Endothelial cell of umbilical vein (primary cell): ENCODE measurements at regions not wholly inside any gene's neighbourhood (a gene's known extent, or its start where the extent isn't known, plus 50 kb on each side); places are given as distances from the start of the nearest gene placed in this dataset.

ENCODE experiments used
- BruUV-seq: library from RNA; stranded (reverse); fragments of 400-500 nt; replicated peaks from 2 replicates; lab custom pipeline; 2021; lab: Mats Ljungman, UMichigan
- CTCF ChIA-PET: fragments of 300-600, 350-600 bp; sonication (Branson Sonifier 250); formaldehyde crosslinking; loops from one replicate; lab custom pipeline; 2021; ENCODE audit warnings: antibody characterized with exemption, inconsistent platforms; lab: Charles Lee
- POLR2A ChIA-PET: fragments of 300-600, 350-600 bp; sonication (Branson Sonifier 250); formaldehyde crosslinking; loops from one replicate; lab custom pipeline; 2021; ENCODE audit warnings: antibody characterized with exemption, inconsistent platforms; lab: Charles Lee
- DNase-seq: peaks from one replicate; pipeline ENCODE4 v3.0.0-alpha.2; 2011; ENCODE audit warnings: low read depth, low spot score
- FAIRE-seq: peaks from 2 replicates; lab custom pipeline; 2011; peaks lifted over from hg19 to GRCh38; lab: Jason Lieb, UNC
- H2AFZ ChIP-seq: 2 replicates; pipeline ENCODE4 v1.6.0; 2012; ENCODE audit warnings: low read depth, low read length, control low read depth, inconsistent platforms
- H3K27ac ChIP-seq: 2 replicates; pipeline ENCODE4 v1.5.1; 2011; ENCODE audit warnings: low read depth, mild to moderate bottlenecking, control low read depth, low read length, moderate library complexity; ENCODE audit not compliant: insufficient read depth
- H3K27me3 ChIP-seq, 2 experiments: 2 replicates each; pipeline versions ENCODE4 v1.6.0 to v1.6.1; 2011; ENCODE audit warnings: low read length in 2 of 2, mixed read lengths in 1 of 2; ENCODE audit not compliant: control insufficient read depth in 2 of 2, insufficient read depth in 2 of 2
- H3K36me3 ChIP-seq, 2 experiments: 2 replicates in 1 of 2; 3 replicates in 1 of 2; pipeline ENCODE4 v1.5.1; 2011; ENCODE audit warnings: low read length in 2 of 2, mild to moderate bottlenecking in 1 of 2, moderate library complexity in 1 of 2; ENCODE audit not compliant: control insufficient read depth in 2 of 2, insufficient read depth in 2 of 2; ENCODE audit errors: extremely low read depth in 1 of 2
- H3K4me1 ChIP-seq: 3 replicates; pipeline ENCODE4 v1.5.1; 2011; ENCODE audit warnings: mild to moderate bottlenecking, low read length; ENCODE audit not compliant: control insufficient read depth, insufficient read depth; ENCODE audit errors: extremely low read depth
- H3K4me2 ChIP-seq: 2 replicates; pipeline ENCODE4 v1.6.1; 2011; ENCODE audit warnings: low read length, control low read depth, mixed read lengths; ENCODE audit not compliant: insufficient read depth
- H3K4me3 ChIP-seq, 3 experiments: fragments of 200-600 bp in 1 of 3; sonication (generic), shearing (Covaris generic) in 1 of 3; replicated peaks in 1 of 3; 2 replicates each; pipeline ENCODE4 v1.5.1; 2011 to 2016; ENCODE audit warnings: control low read depth in 3 of 3, low read length in 3 of 3, mild to moderate bottlenecking in 2 of 3, inconsistent platforms in 1 of 3, low read depth in 1 of 3, moderate library complexity in 1 of 3; ENCODE audit not compliant: insufficient read depth in 1 of 3
- H3K79me2 ChIP-seq: 2 replicates; pipeline ENCODE4 v1.6.0; 2012; ENCODE audit warnings: low read length, inconsistent platforms; ENCODE audit not compliant: control insufficient read depth, insufficient read depth
- H3K9ac ChIP-seq: replicated peaks from 2 replicates; pipeline ENCODE3; 2011; ENCODE audit warnings: low read length, control low read depth; ENCODE audit not compliant: insufficient read depth; ENCODE audit errors: extremely low read depth
- H3K9me1 ChIP-seq: replicated peaks from 3 replicates; pipeline ENCODE4 v1.6.0; 2011; ENCODE audit warnings: mild to moderate bottlenecking, low read length; ENCODE audit not compliant: control insufficient read depth, insufficient read depth; ENCODE audit errors: extremely low read depth
- H3K9me3 ChIP-seq: replicated peaks from 2 replicates; pipeline ENCODE4 v1.5.1; 2012; ENCODE audit warnings: low read length, inconsistent platforms; ENCODE audit not compliant: control insufficient read depth, insufficient read depth
- H4K20me1 ChIP-seq: replicated peaks from 2 replicates; pipeline ENCODE3; 2011; ENCODE audit warnings: mild to moderate bottlenecking, low read length; ENCODE audit not compliant: control insufficient read depth, insufficient read depth; ENCODE audit errors: extremely low read depth
- CTCF ChIP-seq, 2 donors: IDR thresholded peaks; 1 replicate in 1 of 2; 2 replicates in 1 of 2; pipeline ENCODE4 v1.5.1; 2011; ENCODE audit warnings: low read length in 2 of 2, mild to moderate bottlenecking in 2 of 2, moderate library complexity in 2 of 2, control low read depth in 1 of 2, inconsistent platforms in 1 of 2, low read depth in 1 of 2; ENCODE audit not compliant: insufficient read depth in 1 of 2; ENCODE audit errors: extremely low read depth in 1 of 2
- EZH2 ChIP-seq: IDR thresholded peaks from 2 replicates; pipeline ENCODE4 v1.6.1; 2012; ENCODE audit warnings: borderline replicate concordance, low read depth, mild to moderate bottlenecking, moderate library complexity, low read length, inconsistent platforms; ENCODE audit not compliant: severe bottlenecking
- FOS ChIP-seq: IDR thresholded peaks from 2 replicates; pipeline ENCODE4 v1.6.1; 2011; ENCODE audit warnings: mild to moderate bottlenecking, low read length, moderate library complexity, borderline replicate concordance; ENCODE audit not compliant: insufficient read depth
- GATA2 ChIP-seq: IDR thresholded peaks from 2 replicates; pipeline ENCODE4 v1.7.0; 2011; ENCODE audit warnings: low read depth, mild to moderate bottlenecking, moderate library complexity, mixed read lengths, low read length; ENCODE audit not compliant: insufficient read length, insufficient read depth
- JUN ChIP-seq: IDR thresholded peaks from 2 replicates; pipeline ENCODE4 v1.6.1; 2011; ENCODE audit warnings: borderline replicate concordance, low read depth; ENCODE audit not compliant: insufficient read length, insufficient read depth
- MAX ChIP-seq: IDR thresholded peaks from 2 replicates; pipeline ENCODE4 v1.6.1; 2011; ENCODE audit not compliant: insufficient read depth, insufficient read length
- MYC ChIP-seq: IDR thresholded peaks from one replicate; pipeline ENCODE4 v1.6.1; 2011; ENCODE audit warnings: mild to moderate bottlenecking, low read depth, low read length
- POLR2A ChIP-seq: IDR thresholded peaks from 2 replicates; pipeline ENCODE4 v1.6.1; 2012; ENCODE audit warnings: low read depth, mild to moderate bottlenecking, control low read depth, low read length
- POLR2AphosphoS5 ChIP-seq: IDR thresholded peaks from 2 replicates; pipeline ENCODE4 v1.6.1; 2012; ENCODE audit warnings: low read depth, mild to moderate bottlenecking, control low read depth, low read length, moderate library complexity; ENCODE audit not compliant: insufficient read depth
- dilution Hi-C: fragments of 300-500 bp; cut with MboI; formaldehyde crosslinking; loops from one replicate; pipeline ENCODE4 v1.15.0; 2019; ENCODE audit warnings: low sequenced_read_pairs; ENCODE audit not compliant: extremely low pct_ligation_motif_present
- intact Hi-C: fragments of 100-400 bp; cut with micrococcal nuclease; formaldehyde crosslinking; loops from one replicate; pipeline ENCODE4 v1.10.0; 2022

- POLR2A ChIA-PET, result no interaction called here
- Histone ChIP-seq H3K79me2 (no peaks in the 10 kb centered on the region), H3K9ac (no peak overlapping the region), H4K20me1 (no peaks in the 10 kb centered on the region), H3K9me3 (no peaks in the 10 kb centered on the region), H3K4me1 (no peaks in the 10 kb centered on the region), H3K27ac (no peak overlapping the region), H3K27me3 (no peaks in the 10 kb centered on the region), H2AFZ (no peak overlapping the region), H3K9me1 (no peaks in the 10 kb centered on the region), H3K4me3 (no peak overlapping the region), H3K4me2 (no peak overlapping the region), H3K36me3 (no peaks in the 10 kb centered on the region)
- dilution Hi-C loops, result no loop called here
- BruUV-seq, result no TSS peak
- intact Hi-C loops, result no loop called here
- FAIRE-seq (no peak), DNase-seq (no peak)
- CTCF ChIA-PET, result no interaction called here
- TF ChIP-seq MAX (no peak), JUN (no peak), GATA2 (no peak), MYC (no peak), POLR2AphosphoS5 (no peak), POLR2A (no peak), FOS (no peak), EZH2 (no peak), CTCF (IDR thresholded peaks at IDR 0.05; ENCODE audit: extremely low read depth in 1 of 2, insufficient read depth in 1 of 2, low read depth in 1 of 2, low read length in 2 of 2) (no peak)
Observed at GRCh38 chr4:94014484-94015136, 186.1 kb downstream of the ATOH1 start.
